Activated CD4-positive, alpha-beta T cell treated with anti-CD3 and anti-CD28 coated beads for 36 hours (primary cell): ENCODE measurements at regions not wholly inside any gene's neighbourhood (a gene's known extent, or its start where the extent isn't known, plus 50 kb on each side); places are given as distances from the start of the nearest gene placed in this dataset.
"Not testable (repeated sequence)": the region's sequence is repeated elsewhere in the genome, so short reads cannot be mapped to it uniquely, and the experiment has no call there.

Experiments used
- ATAC-seq: fragments of 200-7000 bp; cut with Tn5 transposase; one replicate; pipeline ENCODE4 v1.10.0; 2021; ENCODE audit warnings: mild to moderate bottlenecking, moderate library complexity
- CTCF ChIA-PET: fragments of 350-600 bp; sonication (Branson Sonifier 250); formaldehyde crosslinking; loops from one replicate; lab custom pipeline; 2021; ENCODE audit warnings: antibody characterized with exemption; lab: Charles Lee
- POLR2A ChIA-PET: fragments of 350-600 bp; sonication (Branson Sonifier 250); formaldehyde crosslinking; loops from one replicate; lab custom pipeline; 2021; ENCODE audit warnings: antibody characterized with exemption, inconsistent platforms; lab: Charles Lee
- DNase-seq: peaks from one replicate; pipeline ENCODE4 v3.0.0-alpha.2; 2020
- H3K27ac Mint-ChIP-seq: one replicate; pipeline ENCODE4 v1.8.0; 2021; ENCODE audit warnings: mixed read lengths
- H3K27me3 Mint-ChIP-seq: one replicate; pipeline ENCODE4 v1.8.0; 2021; ENCODE audit warnings: mixed read lengths
- H3K36me3 Mint-ChIP-seq: one replicate; pipeline ENCODE4 v1.8.0; 2021; ENCODE audit warnings: low read depth, mixed read lengths
- H3K4me1 Mint-ChIP-seq: one replicate; pipeline ENCODE4 v1.8.0; 2021; ENCODE audit warnings: mixed read lengths
- H3K4me3 Mint-ChIP-seq: one replicate; pipeline ENCODE4 v1.8.0; 2021; ENCODE audit warnings: mild to moderate bottlenecking, moderate library complexity, mixed read lengths
- H3K9me3 Mint-ChIP-seq: one replicate; pipeline ENCODE4 v1.8.0; 2021; ENCODE audit warnings: low read depth, mixed read lengths
- intact Hi-C, 2 experiments: fragments of 100-400 bp; cut with DNase I in 1 of 2; cut with micrococcal nuclease in 1 of 2; formaldehyde crosslinking; loops; one replicate each; pipeline versions ENCODE4 v1.14.2 to v1.15.1; 2022 to 2024; cut with DNase I, micrococcal nuclease

DNA sequence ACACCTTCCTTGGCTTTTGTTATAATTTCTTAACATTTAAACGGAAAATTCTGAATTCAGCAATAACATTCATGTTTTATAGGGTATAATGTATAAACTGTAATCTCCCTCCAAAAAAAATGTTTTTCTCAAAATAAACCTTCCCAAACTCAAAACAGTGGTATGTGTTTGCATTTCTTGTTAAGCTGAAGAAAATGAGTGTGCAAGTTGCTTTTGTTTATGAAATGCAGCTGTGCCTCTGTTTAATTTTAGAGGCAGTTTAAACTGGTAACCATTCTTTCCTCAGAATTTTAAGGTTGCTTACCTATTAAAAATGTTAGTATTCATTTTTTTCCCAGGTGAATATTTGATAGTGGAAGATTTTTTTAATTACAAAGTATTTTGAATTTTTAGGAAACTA lies 105.0 kb upstream of the ANKRD50 start:
- ChIA-PET POLR2A (no interaction called here), CTCF (no interaction called here)
- Mint-ChIP-seq H3K4me3 (no peak overlapping the region), H3K4me1 (no peaks in the 10 kb centered on the region), H3K27ac (no peak overlapping the region), H3K9me3 (peaks cover 2% of the 10 kb centered on the region), H3K36me3 (no peaks in the 10 kb centered on the region), H3K27me3 (no peaks in the 10 kb centered on the region)
- intact Hi-C loops: no loop called here
- DNase-seq: no peak
- ATAC-seq: no peak

DNA sequence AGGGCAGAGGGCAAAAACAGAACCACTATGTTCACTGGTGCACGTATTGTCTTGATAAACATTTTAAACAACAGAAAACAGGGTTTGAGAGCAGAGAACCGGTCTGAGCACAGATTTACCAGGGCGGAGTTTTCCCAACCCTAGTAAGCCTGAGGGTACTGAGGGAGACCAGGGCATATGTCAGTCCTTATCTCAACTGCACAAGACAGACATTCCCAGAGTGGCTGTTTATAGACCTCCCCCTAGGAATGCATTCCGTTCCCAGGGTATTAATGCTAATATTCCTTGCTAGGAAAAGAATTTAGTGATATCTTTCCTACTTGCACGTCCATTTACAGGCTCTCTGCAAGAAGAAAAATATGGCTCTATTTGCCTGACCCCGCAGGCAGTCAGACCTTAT lies 99.7 kb upstream of the ANKRD50 start:
- intact Hi-C loops, H3K27ac Mint-ChIP-seq, POLR2A ChIA-PET: not testable (repeated sequence)

DNA sequence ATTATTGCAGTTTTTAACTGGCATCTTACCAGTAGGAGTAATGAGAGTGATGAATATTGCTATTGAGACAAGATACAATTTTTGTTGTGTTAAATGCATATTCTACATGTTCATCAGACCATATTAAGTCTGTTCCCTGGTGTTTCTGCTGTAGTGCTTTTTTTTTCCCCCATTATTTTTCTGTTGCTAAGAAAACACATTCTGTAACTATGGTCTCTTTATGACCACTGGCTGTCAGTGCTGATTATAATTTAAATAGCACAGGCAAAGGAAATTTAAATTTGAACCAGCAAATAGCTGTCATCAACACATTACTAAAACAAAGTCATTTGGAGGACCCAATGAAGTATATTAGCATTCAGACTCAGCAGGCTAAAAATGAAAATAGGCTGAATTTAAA lies 98.3 kb upstream of the ANKRD50 start:
- Mint-ChIP-seq H3K9me3 (peaks cover 8% of the 10 kb centered on the region), H3K27me3 (no peaks in the 10 kb centered on the region), H3K4me1 (no peaks in the 10 kb centered on the region), H3K4me3 (no peak overlapping the region), H3K27ac (no peak overlapping the region), H3K36me3 (no peaks in the 10 kb centered on the region)
- ATAC-seq: no peak
- POLR2A ChIA-PET: no interaction called here
- no peak for DNase-seq
- CTCF ChIA-PET: no interaction called here
- intact Hi-C loops: no loop called here

More for the DNA sequence above, 99.7 kb upstream of the ANKRD50 start:
- DNase-seq, H3K4me1 Mint-ChIP-seq, H3K4me3 Mint-ChIP-seq, ATAC-seq, H3K36me3 Mint-ChIP-seq, H3K27me3 Mint-ChIP-seq, CTCF ChIA-PET, H3K9me3 Mint-ChIP-seq: not testable (repeated sequence)

DNA sequence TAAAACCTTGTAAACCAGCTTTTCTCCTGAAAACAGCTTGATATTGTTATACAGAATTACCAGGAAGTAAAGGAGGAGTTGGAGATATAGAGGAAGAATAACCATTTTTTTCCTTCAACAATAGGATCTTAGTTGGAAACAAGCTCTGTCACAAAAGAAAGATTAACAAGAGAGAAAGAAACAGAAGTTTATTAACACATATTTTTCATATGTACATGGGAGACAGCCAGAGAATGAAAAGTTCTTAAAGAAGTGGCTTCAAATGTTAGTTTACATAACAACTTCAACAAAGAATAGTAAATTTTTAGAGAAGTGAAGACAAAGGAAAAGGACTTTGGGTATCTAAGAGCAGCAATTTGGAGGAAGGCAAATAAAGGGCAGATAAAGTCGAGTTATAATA lies 94.9 kb upstream of the ANKRD50 start:
- CTCF ChIA-PET: no interaction called here
- no peaks in the 10 kb centered on the region for H3K27me3 Mint-ChIP-seq
- ATAC-seq: no peak

DNA sequence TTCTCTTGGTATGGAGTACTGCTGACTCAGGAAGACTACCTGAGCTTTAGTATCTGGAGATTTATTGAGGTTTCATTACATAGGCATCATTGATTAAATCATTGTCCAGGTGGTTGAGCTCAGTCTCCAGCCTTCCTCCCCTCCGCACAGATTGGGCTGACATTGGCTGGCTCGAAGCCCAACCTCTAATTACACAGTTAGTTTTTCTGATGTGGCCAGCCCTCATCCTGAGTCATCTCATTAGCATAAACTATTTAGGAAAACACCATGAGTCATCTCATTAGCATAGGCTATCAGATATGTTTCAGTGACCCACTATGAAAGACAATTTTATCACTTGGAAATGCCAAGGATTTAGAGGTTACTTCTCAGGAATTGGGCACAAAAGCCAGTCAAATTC lies 93.9 kb upstream of the ANKRD50 start:
- intact Hi-C loops: no loop called here
- ChIA-PET CTCF (no interaction called here), POLR2A (no interaction called here)
- H3K27me3 Mint-ChIP-seq: no peaks in the 10 kb centered on the region
- H3K9me3 Mint-ChIP-seq: peaks cover under 1% of the 10 kb centered on the region
- H3K4me1 Mint-ChIP-seq: no peaks in the 10 kb centered on the region
- H3K27ac Mint-ChIP-seq: no peak overlapping the region
- ATAC-seq: peak; percentile 57
- no peak overlapping the region for H3K4me3 Mint-ChIP-seq
- DNase-seq: peak; percentile 4
- H3K36me3 Mint-ChIP-seq: no peaks in the 10 kb centered on the region

More for the DNA sequence above, 94.9 kb upstream of the ANKRD50 start:
- Mint-ChIP-seq H3K4me1 (no peaks in the 10 kb centered on the region), H3K36me3 (no peaks in the 10 kb centered on the region), H3K9me3 (peaks cover 8% of the 10 kb centered on the region), H3K4me3 (no peak overlapping the region), H3K27ac (no peak overlapping the region)
- DNase-seq: no peak
- POLR2A ChIA-PET: no interaction called here
- intact Hi-C loops: no loop called here

DNA sequence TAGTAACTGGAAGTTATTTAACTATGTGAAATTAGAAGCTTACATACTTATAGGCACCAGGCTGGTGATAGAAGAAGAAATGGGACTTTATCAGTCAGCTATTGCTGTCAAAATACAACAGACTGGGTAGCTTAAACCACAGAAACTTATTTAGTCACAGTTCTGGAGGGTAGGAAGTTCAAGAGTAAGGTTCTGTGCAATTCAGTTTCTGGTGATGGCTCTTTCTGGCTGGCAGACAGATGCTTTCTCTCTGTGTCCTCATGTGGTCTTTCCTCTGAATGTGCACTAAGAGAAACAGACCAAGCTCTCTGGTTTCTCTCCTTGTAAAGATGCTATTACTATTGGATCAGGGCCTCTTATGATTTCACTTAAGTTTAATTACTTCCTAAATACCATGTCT lies 92.1 kb upstream of the ANKRD50 start:
- no peaks in the 10 kb centered on the region for H3K4me1 Mint-ChIP-seq
- ATAC-seq (peak; percentile 64), DNase-seq (no peak)
- H3K9me3 Mint-ChIP-seq: no peaks in the 10 kb centered on the region
- no peak overlapping the region for H3K27ac Mint-ChIP-seq
- H3K4me3 Mint-ChIP-seq: no peak overlapping the region
- intact Hi-C loops: no loop called here
- H3K27me3 Mint-ChIP-seq: no peaks in the 10 kb centered on the region
- no peaks in the 10 kb centered on the region for H3K36me3 Mint-ChIP-seq
- ChIA-PET POLR2A (no interaction called here), CTCF (interaction anchor here (0.6 to 1.2 kb wide), 2 partner anchors 8 to 286 kb away, joined by 3 read pairs; no protein-coding TSS in a partner anchor)

DNA sequence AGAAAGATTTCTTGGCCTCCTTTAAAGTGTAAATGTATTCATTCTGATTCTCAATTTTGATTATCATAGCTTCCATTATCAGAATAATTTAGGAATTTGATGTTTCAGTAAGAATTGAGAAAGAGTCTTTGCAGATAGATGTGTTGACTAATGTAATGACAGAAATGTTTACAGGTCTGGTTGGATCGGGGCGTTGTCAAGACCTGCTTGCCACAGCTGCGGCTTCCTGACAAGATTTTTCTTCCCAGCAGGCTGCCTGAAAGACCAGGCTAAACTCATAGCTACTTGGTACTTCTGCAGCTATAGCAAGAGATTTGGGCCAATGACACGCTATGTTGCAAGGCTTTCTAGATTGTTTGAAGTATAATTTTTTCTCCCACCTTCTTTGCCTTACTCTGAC lies 91.5 kb upstream of the ANKRD50 start:
- Mint-ChIP-seq H3K36me3 (no peaks in the 10 kb centered on the region), H3K27ac (no peak overlapping the region), H3K9me3 (no peaks in the 10 kb centered on the region), H3K4me3 (no peak overlapping the region), H3K4me1 (no peaks in the 10 kb centered on the region), H3K27me3 (peaks cover 3% of the 10 kb centered on the region)
- intact Hi-C loops: no loop called here
- DNase-seq: no peak
- POLR2A ChIA-PET: no interaction called here
- CTCF ChIA-PET: interaction anchor here (0.6 kb wide), 2 partner anchors 285 to 337 kb away, joined by 3 read pairs; no protein-coding TSS in a partner anchor
- no peak for ATAC-seq

DNA sequence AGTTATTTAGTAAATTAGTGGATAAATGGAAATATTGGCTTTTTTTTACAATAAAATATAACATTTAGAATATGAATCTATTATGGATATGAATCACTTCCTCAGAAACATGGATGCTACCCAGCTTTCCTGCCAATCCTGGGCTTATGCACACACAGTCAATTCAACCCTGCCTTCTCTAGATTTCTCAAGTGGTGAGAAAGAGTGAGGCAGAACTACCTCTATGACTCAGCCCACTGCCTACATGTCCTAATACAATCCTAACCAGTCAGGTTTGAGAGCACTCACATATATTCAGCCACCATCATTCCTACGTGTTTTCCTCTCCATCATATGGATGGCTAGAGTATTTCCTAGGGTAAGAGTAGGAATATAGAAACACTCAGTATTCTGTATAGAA lies 91.1 kb upstream of the ANKRD50 start:
- Mint-ChIP-seq H3K27ac (no peak overlapping the region), H3K9me3 (no peaks in the 10 kb centered on the region), H3K4me1 (no peaks in the 10 kb centered on the region), H3K4me3 (no peak overlapping the region), H3K36me3 (no peaks in the 10 kb centered on the region), H3K27me3 (peaks cover 3% of the 10 kb centered on the region)
- ATAC-seq (peak; percentile 83), DNase-seq (peak; percentile 7)
- ChIA-PET CTCF (interaction anchor here (0.6 kb wide), 1 partner anchor 337 kb away, joined by 3 read pairs; no protein-coding TSS in a partner anchor), POLR2A (no interaction called here)
- intact Hi-C loops: no loop called here

DNA sequence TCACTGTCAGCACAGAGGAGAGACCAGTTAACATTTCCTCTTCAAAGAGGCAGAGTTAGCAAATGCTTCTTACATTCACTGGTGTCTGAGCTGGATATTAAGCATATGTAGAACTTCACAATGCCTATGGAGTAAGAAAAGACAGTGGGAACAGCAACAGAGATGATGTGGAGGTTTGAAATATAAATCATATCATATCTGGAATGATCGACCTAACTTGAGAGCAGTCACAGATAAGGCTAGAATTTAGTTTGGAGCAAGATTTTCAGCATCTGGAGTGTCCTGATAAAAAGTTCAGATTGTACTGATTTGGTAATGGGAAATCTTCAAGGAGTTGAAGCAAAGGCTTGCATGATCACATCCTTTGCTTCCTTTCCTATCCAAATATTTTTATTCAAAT lies 90.5 kb upstream of the ANKRD50 start:
- H3K9me3 Mint-ChIP-seq: no peaks in the 10 kb centered on the region
- no peaks in the 10 kb centered on the region for H3K36me3 Mint-ChIP-seq
- ChIA-PET POLR2A (no interaction called here), CTCF (no interaction called here)
- intact Hi-C loops: no loop called here
- H3K27ac Mint-ChIP-seq: no peak overlapping the region
- DNase-seq (no peak), ATAC-seq (no peak)
- no peaks in the 10 kb centered on the region for H3K4me1 Mint-ChIP-seq
- H3K4me3 Mint-ChIP-seq: no peak overlapping the region
- H3K27me3 Mint-ChIP-seq: peaks cover 3% of the 10 kb centered on the region

DNA sequence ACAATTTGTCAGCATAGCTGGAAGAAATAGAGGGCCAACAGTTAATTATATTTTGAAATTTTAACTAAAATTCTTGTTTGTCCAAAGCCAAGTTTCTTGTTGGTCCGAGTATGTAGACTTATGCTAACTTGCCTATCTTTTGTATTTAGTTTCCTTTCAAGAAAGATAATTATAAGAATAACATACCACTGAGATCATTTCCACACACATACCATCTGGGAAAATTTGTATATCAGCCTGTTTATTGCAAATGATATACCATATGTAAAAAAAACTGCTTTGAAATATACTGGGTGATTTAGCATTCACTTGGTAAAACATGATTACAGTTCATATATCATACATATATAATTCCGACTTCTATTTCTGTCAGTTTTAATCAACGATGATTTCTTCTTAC lies 84.7 kb upstream of the ANKRD50 start:
- no peak for DNase-seq
- no peaks in the 10 kb centered on the region for H3K36me3 Mint-ChIP-seq
- H3K4me1 Mint-ChIP-seq: no peaks in the 10 kb centered on the region
- no peaks in the 10 kb centered on the region for H3K9me3 Mint-ChIP-seq
- no peak overlapping the region for H3K27ac Mint-ChIP-seq
- ChIA-PET POLR2A (no interaction called here), CTCF (no interaction called here)
- peaks cover 3% of the 10 kb centered on the region for H3K27me3 Mint-ChIP-seq
- no peak overlapping the region for H3K4me3 Mint-ChIP-seq
- intact Hi-C loops: no loop called here
- ATAC-seq: no peak

DNA sequence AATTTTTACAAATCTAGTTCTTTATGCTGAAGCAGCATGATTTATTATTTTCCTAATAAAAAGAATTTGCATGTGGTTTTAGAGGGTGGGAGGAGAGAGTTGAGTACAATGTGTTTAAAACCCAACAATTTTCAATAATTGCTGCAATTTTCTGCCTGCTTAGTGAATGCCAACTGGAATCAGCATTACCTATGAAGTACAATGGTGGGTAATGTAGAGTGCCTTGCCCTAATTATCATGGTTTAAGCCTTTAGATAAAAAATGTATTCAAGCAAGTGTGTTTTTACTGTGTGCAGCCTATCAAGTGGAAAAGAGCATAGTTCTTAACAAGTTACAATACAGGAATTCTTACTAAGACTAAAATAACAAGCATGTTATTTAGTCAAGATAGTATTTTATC lies 77.9 kb upstream of the ANKRD50 start:
- POLR2A ChIA-PET: no interaction called here
- H3K4me1 Mint-ChIP-seq: no peaks in the 10 kb centered on the region
- H3K4me3 Mint-ChIP-seq: no peak overlapping the region

DNA sequence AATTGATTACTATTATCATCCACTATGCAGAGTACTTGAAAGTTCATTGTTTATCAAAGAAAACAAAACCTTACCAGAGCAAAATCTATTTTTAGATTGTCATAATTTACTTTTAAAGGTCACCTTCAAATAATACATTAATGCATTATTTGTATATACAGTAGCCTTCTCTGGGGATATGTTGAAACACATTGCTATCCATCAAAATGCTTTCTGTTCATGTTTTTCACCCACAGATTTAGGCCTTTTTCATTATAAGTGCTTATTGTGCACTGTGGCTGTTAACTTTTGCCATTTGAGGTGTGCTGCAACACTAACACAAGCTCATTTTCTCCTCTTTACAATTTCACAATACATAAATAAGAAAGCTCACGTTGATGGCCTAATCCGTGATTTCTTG lies 74.1 kb upstream of the ANKRD50 start:
- Mint-ChIP-seq H3K36me3 (no peaks in the 10 kb centered on the region), H3K4me1 (no peaks in the 10 kb centered on the region), H3K27ac (no peak overlapping the region), H3K27me3 (no peaks in the 10 kb centered on the region), H3K4me3 (no peak overlapping the region), H3K9me3 (no peaks in the 10 kb centered on the region)
- ATAC-seq: no peak
- no peak for DNase-seq
- CTCF ChIA-PET: no interaction called here
- intact Hi-C loops: no loop called here
- POLR2A ChIA-PET: no interaction called here

More for the DNA sequence above, 77.9 kb upstream of the ANKRD50 start:
- Mint-ChIP-seq H3K27ac (no peak overlapping the region), H3K36me3 (no peaks in the 10 kb centered on the region), H3K27me3 (no peaks in the 10 kb centered on the region), H3K9me3 (no peaks in the 10 kb centered on the region)
- CTCF ChIA-PET: no interaction called here
- DNase-seq (no peak), ATAC-seq (no peak)
- intact Hi-C loops: no loop called here

DNA sequence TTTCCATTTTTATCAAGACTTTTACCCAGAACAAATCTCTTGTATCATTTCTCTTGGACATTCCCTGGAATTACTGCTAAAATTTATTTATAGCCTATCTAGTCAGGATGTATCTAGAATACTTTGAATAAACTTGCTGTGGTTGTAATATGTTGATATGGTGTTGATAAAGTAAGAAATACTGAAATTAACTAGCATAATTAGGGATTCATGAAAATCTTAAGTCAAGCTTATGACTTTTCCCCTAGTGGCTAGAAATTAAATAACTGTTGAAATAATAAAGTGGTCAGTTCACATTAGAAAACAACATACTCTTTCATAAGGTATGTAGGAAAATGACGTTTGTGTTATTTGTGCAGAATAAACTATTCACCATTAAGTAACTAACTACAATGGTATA lies 73.1 kb upstream of the ANKRD50 start:
- Mint-ChIP-seq H3K27ac (no peak overlapping the region), H3K27me3 (no peaks in the 10 kb centered on the region), H3K9me3 (no peaks in the 10 kb centered on the region), H3K36me3 (no peaks in the 10 kb centered on the region), H3K4me1 (no peaks in the 10 kb centered on the region), H3K4me3 (no peak overlapping the region)
- intact Hi-C loops: no loop called here
- ChIA-PET POLR2A (no interaction called here), CTCF (no interaction called here)
- ATAC-seq: no peak
- DNase-seq: no peak
